HEK293 (cell line): ENCODE measurements at regions not wholly inside any gene's neighbourhood (a gene's known extent, or its start where the extent isn't known, plus 50 kb on each side); places are given as distances from the start of the nearest gene placed in this dataset.

ENCODE experiments used
- CTCF ChIP-seq: fragments of 450-650 bp; formaldehyde crosslinking; IDR thresholded peaks from 2 replicates; pipeline ENCODE4 v1.5.1; 2016; ENCODE audit warnings: missing biosample characterization, missing genetic modification characterization
- PRDM6 ChIP-seq: fragments of 450-650 bp; formaldehyde crosslinking; IDR thresholded peaks from 2 replicates; pipeline ENCODE4 v1.5.1; 2017; ENCODE audit warnings: missing biosample characterization, missing genetic modification characterization
- REST ChIP-seq: fragments of 450-650 bp; formaldehyde crosslinking; IDR thresholded peaks from 2 replicates; pipeline ENCODE4 v1.5.1; 2016; ENCODE audit warnings: missing biosample characterization, missing genetic modification characterization
- TSHZ1 ChIP-seq: fragments of 450-650 bp; formaldehyde crosslinking; IDR thresholded peaks from 2 replicates; pipeline ENCODE4 v1.5.1; 2016; ENCODE audit warnings: missing biosample characterization, missing genetic modification characterization, borderline replicate concordance
- ZNF571 ChIP-seq: fragments of 450-650 bp; formaldehyde crosslinking; IDR thresholded peaks from 2 replicates; pipeline ENCODE4 v1.5.0; 2017; ENCODE audit warnings: missing biosample characterization, missing genetic modification characterization

GRCh38 chr12:126042286-126042685 is 977.1 kb downstream of the AACS start:
- TF ChIP-seq TSHZ1 (tag by site-specific recombination), result no peak
- TF ChIP-seq ZNF571 (tag by site-specific recombination), result no peak
- TF ChIP-seq CTCF (tag by site-specific recombination), result no peak
- TF ChIP-seq PRDM6 (tag by site-specific recombination), result no peak
- TF ChIP-seq REST, result no peak
